ENCODE measurements at regions not wholly inside any gene's neighbourhood (a gene's known extent, or its start where the extent isn't known, plus 50 kb on each side); places are given as distances from the start of the nearest gene placed in this dataset.

DNA sequence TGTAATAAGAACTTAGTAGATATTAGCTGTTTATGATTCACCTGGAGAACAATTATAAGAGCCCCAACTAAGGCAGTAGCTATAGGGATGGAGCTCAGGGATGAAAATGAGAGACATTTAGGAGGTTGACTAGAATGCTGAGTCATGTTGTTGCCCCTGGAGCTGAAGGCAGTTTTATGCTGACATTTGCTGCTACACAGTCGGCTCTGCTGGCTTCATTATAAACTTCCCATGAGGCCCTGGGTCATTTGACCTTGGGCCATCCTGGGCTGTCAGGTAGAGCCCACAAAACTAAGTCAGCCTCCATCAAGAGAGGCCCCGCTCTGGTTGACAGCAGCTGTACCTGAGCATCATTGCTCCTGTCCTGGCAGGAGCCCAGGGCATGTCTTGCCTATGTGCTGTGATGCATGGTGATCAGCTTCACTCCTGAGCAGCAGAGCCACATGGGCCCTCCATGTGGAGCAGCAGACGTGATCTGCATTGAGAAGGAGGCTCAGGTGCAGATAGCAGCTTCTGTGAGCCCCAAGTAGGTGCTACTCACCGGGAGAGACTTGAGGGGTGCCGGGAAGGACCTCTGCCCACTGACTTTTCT lies 112.4 kb downstream of the TBX19 start:
- DNase-seq = no peak
- H3K9me3 ChIP-seq (replicated peaks; ENCODE audit: insufficient read depth, low read length) = no peaks in the 10 kb centered on the region
- H3K9me2 ChIP-seq (replicated peaks; ENCODE audit: insufficient read depth, low read length) = no peaks in the 10 kb centered on the region
- no peak overlapping the region for H3K9ac ChIP-seq (ENCODE audit: low read length)
- no peaks in the 10 kb centered on the region for H3K79me2 ChIP-seq (ENCODE audit: low read length)
- H2AFZ ChIP-seq (ENCODE audit: low read length) = no peak overlapping the region
- no peaks in the 10 kb centered on the region for H3K27me3 ChIP-seq (replicated peaks; ENCODE audit: insufficient read depth, low read length)
- H3K36me3 ChIP-seq (replicated peaks; ENCODE audit: insufficient read depth, low read length) = no peaks in the 10 kb centered on the region
- H3K4me1 ChIP-seq (ENCODE audit: low read length) = peaks cover 11% of the 10 kb centered on the region
- H3K4me2 ChIP-seq (ENCODE audit: low read depth, low read length) = no peak overlapping the region
- H3K27ac ChIP-seq (ENCODE audit: low read length) = no peak overlapping the region
- no peak overlapping the region for H3K4me3 ChIP-seq (ENCODE audit: low read length)
- TF ChIP-seq, protein P1, sequence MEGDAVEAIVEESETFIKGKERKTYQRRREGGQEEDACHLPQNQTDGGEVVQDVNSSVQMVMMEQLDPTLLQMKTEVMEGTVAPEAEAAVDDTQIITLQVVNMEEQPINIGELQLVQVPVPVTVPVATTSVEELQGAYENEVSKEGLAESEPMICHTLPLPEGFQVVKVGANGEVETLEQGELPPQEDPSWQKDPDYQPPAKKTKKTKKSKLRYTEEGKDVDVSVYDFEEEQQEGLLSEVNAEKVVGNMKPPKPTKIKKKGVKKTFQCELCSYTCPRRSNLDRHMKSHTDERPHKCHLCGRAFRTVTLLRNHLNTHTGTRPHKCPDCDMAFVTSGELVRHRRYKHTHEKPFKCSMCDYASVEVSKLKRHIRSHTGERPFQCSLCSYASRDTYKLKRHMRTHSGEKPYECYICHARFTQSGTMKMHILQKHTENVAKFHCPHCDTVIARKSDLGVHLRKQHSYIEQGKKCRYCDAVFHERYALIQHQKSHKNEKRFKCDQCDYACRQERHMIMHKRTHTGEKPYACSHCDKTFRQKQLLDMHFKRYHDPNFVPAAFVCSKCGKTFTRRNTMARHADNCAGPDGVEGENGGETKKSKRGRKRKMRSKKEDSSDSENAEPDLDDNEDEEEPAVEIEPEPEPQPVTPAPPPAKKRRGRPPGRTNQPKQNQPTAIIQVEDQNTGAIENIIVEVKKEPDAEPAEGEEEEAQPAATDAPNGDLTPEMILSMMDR (IDR thresholded peaks at IDR 0.05; ENCODE audit: low read length) = no peak
- TF ChIP-seq EZH2phosphoT487 (IDR thresholded peaks at IDR 0.05; ENCODE audit: low read length) (no peak), EZH2 (optimal IDR thresholded peaks at IDR 0.05; ENCODE audit: low read depth, low read length) (no peak)
- H3F3A ChIP-seq (ENCODE audit: insufficient read depth, low read length) = peaks cover 8% of the 10 kb centered on the region
- no peaks in the 10 kb centered on the region for H4K20me1 ChIP-seq (ENCODE audit: insufficient read depth, low read length)

DNA sequence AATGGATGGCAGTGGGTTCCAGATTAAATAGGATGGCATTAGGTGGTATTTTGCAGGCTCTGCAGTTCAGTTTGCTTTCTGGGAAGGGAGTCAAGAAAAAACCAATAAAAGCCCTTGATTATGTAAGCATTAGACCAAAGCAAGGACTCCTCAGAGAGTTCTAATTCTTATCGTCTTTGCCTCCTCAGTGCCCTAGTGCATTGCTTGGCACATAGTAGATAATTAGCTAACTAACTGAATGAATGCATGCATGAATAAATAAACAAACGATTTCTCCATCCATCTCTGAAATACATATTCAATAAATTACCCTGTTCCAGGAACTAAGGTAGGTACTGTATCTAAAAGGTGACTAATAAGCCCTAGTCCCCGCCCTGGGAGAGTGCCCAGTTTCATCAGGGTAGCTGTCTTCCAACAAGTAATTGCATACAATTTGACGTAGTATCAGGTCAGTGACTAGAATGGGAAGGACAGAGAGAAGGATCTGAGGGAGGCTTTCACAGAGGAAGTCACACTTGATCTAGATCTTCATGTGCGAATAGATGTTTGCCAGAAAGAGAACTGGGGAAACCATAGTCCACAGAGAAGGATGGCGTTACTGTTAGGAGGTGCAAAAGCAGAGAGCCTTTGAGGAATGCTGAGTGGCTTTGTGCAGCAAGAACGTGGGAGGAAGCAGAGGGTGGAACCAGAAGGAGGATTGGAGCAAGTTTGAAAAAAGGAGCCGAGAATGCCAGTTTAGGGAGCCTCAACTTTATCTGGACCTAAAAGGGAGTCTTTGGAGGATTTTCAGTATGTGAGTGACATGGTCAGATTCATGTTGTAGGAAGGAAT lies 111.4 kb downstream of the TBX19 start:
- H2AFZ ChIP-seq (ENCODE audit: low read length) = no peak overlapping the region
- no peaks in the 10 kb centered on the region for H3K9me2 ChIP-seq (replicated peaks; ENCODE audit: insufficient read depth, low read length)
- H3K9me3 ChIP-seq (replicated peaks; ENCODE audit: insufficient read depth, low read length) = no peaks in the 10 kb centered on the region
- H3K9ac ChIP-seq (ENCODE audit: low read length) = no peak overlapping the region
- no peak for DNase-seq
- peaks cover 16% of the 10 kb centered on the region for H3F3A ChIP-seq (ENCODE audit: insufficient read depth, low read length)
- no peak overlapping the region for H3K4me2 ChIP-seq (ENCODE audit: low read depth, low read length)
- no peak overlapping the region for H3K4me3 ChIP-seq (ENCODE audit: low read length)
- no peak overlapping the region for H3K27ac ChIP-seq (ENCODE audit: low read length)
- no peak for TF ChIP-seq EZH2phosphoT487 (IDR thresholded peaks at IDR 0.05; ENCODE audit: low read length)
- no peak for TF ChIP-seq EZH2 (optimal IDR thresholded peaks at IDR 0.05; ENCODE audit: low read depth, low read length)
- TF ChIP-seq, protein P1 (IDR thresholded peaks at IDR 0.05; ENCODE audit: low read length) = no peak
- no peaks in the 10 kb centered on the region for H3K36me3 ChIP-seq (replicated peaks; ENCODE audit: insufficient read depth, low read length)
- no peaks in the 10 kb centered on the region for H4K20me1 ChIP-seq (ENCODE audit: insufficient read depth, low read length)
- H3K27me3 ChIP-seq (replicated peaks; ENCODE audit: insufficient read depth, low read length) = no peaks in the 10 kb centered on the region
- H3K79me2 ChIP-seq (ENCODE audit: low read length) = no peaks in the 10 kb centered on the region
- H3K4me1 ChIP-seq (ENCODE audit: low read length) = peaks cover 20% of the 10 kb centered on the region

DNA sequence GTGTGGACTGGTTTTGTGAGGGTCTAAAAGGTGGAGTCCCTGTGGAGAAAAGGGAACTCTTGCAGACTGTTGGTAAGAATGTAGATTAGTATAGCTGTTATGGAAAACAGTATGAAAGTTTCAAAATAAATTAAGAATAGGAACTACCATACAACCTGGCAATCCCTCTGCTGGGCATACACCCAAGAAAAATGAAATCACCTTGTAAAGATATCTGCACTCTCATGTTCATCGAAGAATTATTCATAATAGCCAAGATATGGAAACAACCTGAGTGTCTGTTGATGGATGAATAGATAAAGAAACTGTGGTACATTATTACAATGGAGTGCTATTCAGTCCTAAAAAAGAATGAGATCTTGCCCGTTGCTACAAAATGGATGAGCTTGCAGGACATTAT lies 109.6 kb downstream of the TBX19 start:
- TF ChIP-seq, protein P1 (IDR thresholded peaks at IDR 0.05; ENCODE audit: low read length) = no peak
- TF ChIP-seq EZH2 (optimal IDR thresholded peaks at IDR 0.05; ENCODE audit: low read depth, low read length) (no peak), EZH2phosphoT487 (IDR thresholded peaks at IDR 0.05; ENCODE audit: low read length) (no peak)
- H3K27me3 ChIP-seq (replicated peaks; ENCODE audit: insufficient read depth, low read length) = no peaks in the 10 kb centered on the region

More for the DNA sequence above, 109.6 kb downstream of the TBX19 start:
- Histone ChIP-seq H2AFZ (ENCODE audit: low read length) (no peak overlapping the region), H4K20me1 (ENCODE audit: insufficient read depth, low read length) (no peaks in the 10 kb centered on the region), H3K36me3 (replicated peaks; ENCODE audit: insufficient read depth, low read length) (no peaks in the 10 kb centered on the region), H3K4me3 (ENCODE audit: low read length) (no peak overlapping the region), H3K27ac (ENCODE audit: low read length) (no peak overlapping the region), H3K9ac (ENCODE audit: low read length) (no peak overlapping the region), H3K4me1 (ENCODE audit: low read length) (peaks cover 26% of the 10 kb centered on the region), H3K9me2 (replicated peaks; ENCODE audit: insufficient read depth, low read length) (no peaks in the 10 kb centered on the region), H3K9me3 (replicated peaks; ENCODE audit: insufficient read depth, low read length) (no peaks in the 10 kb centered on the region), H3K4me2 (ENCODE audit: low read depth, low read length) (no peak overlapping the region), H3F3A (ENCODE audit: insufficient read depth, low read length) (peaks cover 16% of the 10 kb centered on the region), H3K79me2 (ENCODE audit: low read length) (no peaks in the 10 kb centered on the region)
- no peak for DNase-seq
